HCT116 (cell line): ENCODE measurements at regions not wholly inside any gene's neighbourhood (a gene's known extent, or its start where the extent isn't known, plus 50 kb on each side); places are given as distances from the start of the nearest gene placed in this dataset.

ENCODE experiments used
- ATAC-seq: fragments of 200-7000 bp; cut with Tn5 transposase; 2 replicates; pipeline ENCODE4 v1.9.1; 2020; ENCODE audit warnings: mild to moderate bottlenecking, moderate library complexity
- BruUV-seq: library from RNA; stranded (reverse); fragments of 400-500 nt; replicated peaks from 2 replicates; lab custom pipeline; 2021; lab: Mats Ljungman, UMichigan
- CTCF ChIA-PET: fragments of 300-600 bp; sonication (Branson Sonifier 250); formaldehyde crosslinking; loops from one replicate; lab custom pipeline; 2021; ENCODE audit warnings: antibody characterized with exemption; lab: Charles Lee
- POLR2A ChIA-PET: fragments of 300-600, 350-600 bp; sonication (Branson Sonifier 250); formaldehyde crosslinking; loops from one replicate; lab custom pipeline; 2021; ENCODE audit warnings: antibody characterized with exemption; lab: Charles Lee
- RAD21 ChIA-PET, 2 experiments: fragments of 300-600 bp; sonication (Branson Sonifier 250); formaldehyde crosslinking; loops; one replicate each; lab custom pipeline; 2023; ENCODE audit warnings: low total read pairs in 2 of 2; ENCODE audit not compliant: uncharacterized antibody in 2 of 2, unreplicated experiment in 2 of 2, low non-redundant PET in 1 of 2; lab: Charles Lee
- DNase-seq: peaks from one replicate; pipeline ENCODE4 v3.0.0-alpha.2; 2010; ENCODE audit warnings: low read depth, low spot score
- H2AFZ ChIP-seq: fragments of 200-600 bp; shearing (Covaris generic), sonication (generic); 2 replicates; pipeline ENCODE4 v1.6.1; 2017; ENCODE audit warnings: low read depth, mixed run types, mixed read lengths, antibody characterized with exemption, low read length; ENCODE audit not compliant: poor library complexity, severe bottlenecking
- H3K27ac ChIP-seq: 2 replicates; pipeline ENCODE4 v1.5.1; 2012; ENCODE audit warnings: low read depth, low read length
- H3K27me3 ChIP-seq: fragments of 200-600 bp; sonication (generic); 2 replicates; pipeline ENCODE4 v1.6.1; 2016; ENCODE audit warnings: mixed run types, low read length, mixed read lengths; ENCODE audit not compliant: insufficient read depth
- H3K36me3 ChIP-seq, 2 experiments: fragments of 200-500 bp in 1 of 2; fragments of 200-600 bp in 1 of 2; sonication (Bioruptor generic) in 1 of 2; sonication (generic) in 1 of 2; 2 replicates each; pipeline versions ENCODE4 v1.5.1 to v1.6.1; 2014 to 2016; ENCODE audit warnings: low read length in 2 of 2, inconsistent platforms in 1 of 2, mixed read lengths in 1 of 2, mixed run types in 1 of 2; ENCODE audit not compliant: insufficient read depth in 2 of 2, control insufficient read depth in 1 of 2
- H3K4me1 ChIP-seq, 2 experiments: fragments of 200-600 bp in 1 of 2; sonication (generic) in 1 of 2; 2 replicates each; pipeline versions ENCODE4 v1.5.1 to v1.6.1; 2012 to 2017; ENCODE audit warnings: low read length in 2 of 2, inconsistent platforms in 1 of 2, mild to moderate bottlenecking in 1 of 2, mixed read lengths in 1 of 2, mixed run types in 1 of 2, moderate library complexity in 1 of 2; ENCODE audit not compliant: insufficient read depth in 2 of 2, control insufficient read depth in 1 of 2
- H3K4me2 ChIP-seq: fragments of 200-600 bp; sonication (generic); 2 replicates; pipeline ENCODE4 v1.6.1; 2017; ENCODE audit warnings: mixed run types, low read length, mixed read lengths
- H3K4me3 ChIP-seq, 2 experiments: fragments of 200-600 bp in 1 of 2; sonication (generic) in 1 of 2; replicated peaks in 1 of 2; 2 replicates each; pipeline ENCODE4 v1.5.1; 2011 to 2016; ENCODE audit warnings: low read length in 2 of 2, control low read depth in 1 of 2, low read depth in 1 of 2, mild to moderate bottlenecking in 1 of 2, mixed read lengths in 1 of 2, mixed run types in 1 of 2
- H3K79me2 ChIP-seq: fragments of 200-600 bp; sonication (generic); 2 replicates; pipeline ENCODE4 v1.6.1; 2017; ENCODE audit warnings: mild to moderate bottlenecking, mixed run types, low read length, moderate library complexity, mixed read lengths; ENCODE audit not compliant: insufficient read depth
- H3K9ac ChIP-seq: fragments of 200-600 bp; sonication (generic); 2 replicates; pipeline ENCODE4 v1.6.1; 2016; ENCODE audit warnings: low read length, mixed read lengths
- H3K9me2 ChIP-seq: fragments of 200-600 bp; sonication (generic), shearing (Covaris generic); 2 replicates; pipeline ENCODE4 v1.6.1; 2017; ENCODE audit warnings: mixed run types, mild to moderate bottlenecking, moderate library complexity; ENCODE audit not compliant: insufficient read depth
- H3K9me3 ChIP-seq, 2 experiments: fragments of 200-500 bp in 1 of 2; fragments of 200-600 bp in 1 of 2; sonication (Bioruptor generic) in 1 of 2; sonication (generic) in 1 of 2; 2 replicates each; pipeline ENCODE4 v1.6.1; 2014 to 2017; ENCODE audit warnings: low read length in 2 of 2, mixed read lengths in 2 of 2, inconsistent platforms in 1 of 2, low read depth in 1 of 2, mild to moderate bottlenecking in 1 of 2, mixed run types in 1 of 2, moderate library complexity in 1 of 2; ENCODE audit not compliant: control insufficient read depth in 1 of 2, insufficient read depth in 1 of 2
- H4K20me1 ChIP-seq: fragments of 200-600 bp; sonication (generic), shearing (Covaris generic); 2 replicates; pipeline ENCODE4 v1.6.1; 2017; ENCODE audit warnings: mixed run types, mild to moderate bottlenecking, moderate library complexity; ENCODE audit not compliant: insufficient read depth
- EGR1 ChIP-seq: IDR thresholded peaks from 2 replicates; pipeline ENCODE4 v1.6.1; 2012; ENCODE audit warnings: low read depth
- ELF1 ChIP-seq: IDR thresholded peaks from 2 replicates; pipeline ENCODE4 v1.6.1; 2012; ENCODE audit warnings: low read depth, borderline replicate concordance
- EZH2 ChIP-seq: fragments of 200-600 bp; sonication (generic); IDR thresholded peaks from 2 replicates; pipeline ENCODE4 v1.6.1; 2017; ENCODE audit warnings: antibody characterized with exemption, mixed run types
- JUND ChIP-seq: IDR thresholded peaks from 2 replicates; pipeline ENCODE4 v1.6.1; 2012
- POLR2A ChIP-seq: IDR thresholded peaks from 2 replicates; pipeline ENCODE4 v1.7.0; 2011; ENCODE audit warnings: borderline replicate concordance; ENCODE audit not compliant: insufficient read depth, insufficient read length; ENCODE audit errors: extremely low read depth
- TCF7L2 ChIP-seq: IDR thresholded peaks from 2 replicates; pipeline ENCODE4 v1.7.0; 2011; ENCODE audit warnings: borderline replicate concordance, inconsistent platforms; ENCODE audit not compliant: insufficient read depth, insufficient read length; ENCODE audit errors: extremely low read depth
- ZNF274 ChIP-seq: fragments of 200-500 bp; sonication (Bioruptor generic); IDR thresholded peaks from 2 replicates; pipeline ENCODE4 v1.6.1; 2014; ENCODE audit warnings: mild to moderate bottlenecking, low read depth, low read length, inconsistent platforms
- intact Hi-C: fragments of 100-400 bp; cut with micrococcal nuclease; formaldehyde crosslinking; loops from 2 replicates; pipeline ENCODE4 v1.10.0; 2022
- TF ChIP-seq, protein P1 (sequence below): IDR thresholded peaks from 2 replicates; pipeline ENCODE4 v1.6.1; 2011; ENCODE audit warnings: mild to moderate bottlenecking, low read length, moderate library complexity; ENCODE audit not compliant: insufficient replicate concordance; ENCODE audit errors: extremely low read depth
- TF ChIP-seq, protein P2 (sequence below): IDR thresholded peaks from 2 replicates; pipeline ENCODE4 v1.6.1; 2012; ENCODE audit warnings: low read depth

DNA sequence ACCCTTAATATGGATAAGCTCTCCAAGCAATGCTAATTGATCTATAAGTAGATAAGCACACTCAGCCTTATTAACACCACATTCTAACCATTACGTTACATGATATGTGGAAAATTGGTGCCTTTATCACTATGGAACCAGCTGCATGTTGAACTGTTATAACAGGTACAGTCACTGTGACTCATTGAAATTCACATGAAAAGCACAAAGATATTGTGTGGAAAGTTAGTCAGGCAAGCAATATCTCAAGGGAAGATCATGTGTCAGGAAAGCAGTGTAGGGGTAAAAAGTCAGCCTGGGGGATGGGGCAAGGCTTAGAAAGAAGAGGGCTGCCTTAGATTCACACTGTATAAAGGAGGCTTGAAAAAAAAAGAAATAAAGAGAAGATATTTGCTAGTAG lies 313.7 kb upstream of the SMIM31 start:
- no peaks in the 10 kb centered on the region for H3K79me2 ChIP-seq
- no peak overlapping the region for H3K9ac ChIP-seq
- H3K9me3 ChIP-seq, result no peaks in the 10 kb centered on the region
- no peaks in the 10 kb centered on the region for H3K36me3 ChIP-seq
- H2AFZ ChIP-seq, result no peak overlapping the region
- DNase-seq (no peak), ATAC-seq (no peak)
- TF ChIP-seq EZH2 (no peak), EGR1 (no peak), JUND (no peak), TCF7L2 (no peak), POLR2A (no peak), ZNF274 (no peak), ELF1 (no peak)
- TF ChIP-seq, protein P1, sequence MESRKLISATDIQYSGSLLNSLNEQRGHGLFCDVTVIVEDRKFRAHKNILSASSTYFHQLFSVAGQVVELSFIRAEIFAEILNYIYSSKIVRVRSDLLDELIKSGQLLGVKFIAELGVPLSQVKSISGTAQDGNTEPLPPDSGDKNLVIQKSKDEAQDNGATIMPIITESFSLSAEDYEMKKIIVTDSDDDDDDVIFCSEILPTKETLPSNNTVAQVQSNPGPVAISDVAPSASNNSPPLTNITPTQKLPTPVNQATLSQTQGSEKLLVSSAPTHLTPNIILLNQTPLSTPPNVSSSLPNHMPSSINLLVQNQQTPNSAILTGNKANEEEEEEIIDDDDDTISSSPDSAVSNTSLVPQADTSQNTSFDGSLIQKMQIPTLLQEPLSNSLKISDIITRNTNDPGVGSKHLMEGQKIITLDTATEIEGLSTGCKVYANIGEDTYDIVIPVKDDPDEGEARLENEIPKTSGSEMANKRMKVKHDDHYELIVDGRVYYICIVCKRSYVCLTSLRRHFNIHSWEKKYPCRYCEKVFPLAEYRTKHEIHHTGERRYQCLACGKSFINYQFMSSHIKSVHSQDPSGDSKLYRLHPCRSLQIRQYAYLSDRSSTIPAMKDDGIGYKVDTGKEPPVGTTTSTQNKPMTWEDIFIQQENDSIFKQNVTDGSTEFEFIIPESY, result no peak
- TF ChIP-seq, protein P2, sequence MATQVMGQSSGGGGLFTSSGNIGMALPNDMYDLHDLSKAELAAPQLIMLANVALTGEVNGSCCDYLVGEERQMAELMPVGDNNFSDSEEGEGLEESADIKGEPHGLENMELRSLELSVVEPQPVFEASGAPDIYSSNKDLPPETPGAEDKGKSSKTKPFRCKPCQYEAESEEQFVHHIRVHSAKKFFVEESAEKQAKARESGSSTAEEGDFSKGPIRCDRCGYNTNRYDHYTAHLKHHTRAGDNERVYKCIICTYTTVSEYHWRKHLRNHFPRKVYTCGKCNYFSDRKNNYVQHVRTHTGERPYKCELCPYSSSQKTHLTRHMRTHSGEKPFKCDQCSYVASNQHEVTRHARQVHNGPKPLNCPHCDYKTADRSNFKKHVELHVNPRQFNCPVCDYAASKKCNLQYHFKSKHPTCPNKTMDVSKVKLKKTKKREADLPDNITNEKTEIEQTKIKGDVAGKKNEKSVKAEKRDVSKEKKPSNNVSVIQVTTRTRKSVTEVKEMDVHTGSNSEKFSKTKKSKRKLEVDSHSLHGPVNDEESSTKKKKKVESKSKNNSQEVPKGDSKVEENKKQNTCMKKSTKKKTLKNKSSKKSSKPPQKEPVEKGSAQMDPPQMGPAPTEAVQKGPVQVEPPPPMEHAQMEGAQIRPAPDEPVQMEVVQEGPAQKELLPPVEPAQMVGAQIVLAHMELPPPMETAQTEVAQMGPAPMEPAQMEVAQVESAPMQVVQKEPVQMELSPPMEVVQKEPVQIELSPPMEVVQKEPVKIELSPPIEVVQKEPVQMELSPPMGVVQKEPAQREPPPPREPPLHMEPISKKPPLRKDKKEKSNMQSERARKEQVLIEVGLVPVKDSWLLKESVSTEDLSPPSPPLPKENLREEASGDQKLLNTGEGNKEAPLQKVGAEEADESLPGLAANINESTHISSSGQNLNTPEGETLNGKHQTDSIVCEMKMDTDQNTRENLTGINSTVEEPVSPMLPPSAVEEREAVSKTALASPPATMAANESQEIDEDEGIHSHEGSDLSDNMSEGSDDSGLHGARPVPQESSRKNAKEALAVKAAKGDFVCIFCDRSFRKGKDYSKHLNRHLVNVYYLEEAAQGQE, result no peak
- no peak overlapping the region for H3K4me3 ChIP-seq
- no peaks in the 10 kb centered on the region for H3K9me2 ChIP-seq
- RAD21 ChIA-PET, result no interaction called here
- H3K4me1 ChIP-seq, result peaks cover 0 to 5% of the 10 kb centered on the region in 2 experiments; a peak in 1 of 4 replicates
- POLR2A ChIA-PET, result no interaction called here
- CTCF ChIA-PET, result no interaction called here
- BruUV-seq, result no TSS peak
- H3K27ac ChIP-seq, result no peak overlapping the region
- no peaks in the 10 kb centered on the region for H3K27me3 ChIP-seq
- no peak overlapping the region for H3K4me2 ChIP-seq
- intact Hi-C loops, result no loop called here
- no peaks in the 10 kb centered on the region for H4K20me1 ChIP-seq
